DOHH2 (cell line): ENCODE measurements at regions not wholly inside any gene's neighbourhood (a gene's known extent, or its start where the extent isn't known, plus 50 kb on each side); places are given as distances from the start of the nearest gene placed in this dataset.

Source experiments
- H3F3A ChIP-seq: fragments of 200-600 bp; sonication (generic), shearing (Covaris generic); 2 replicates; pipeline ENCODE4 v1.6.0; 2016; ENCODE audit warnings: antibody characterized with exemption, mild to moderate bottlenecking; ENCODE audit not compliant: control insufficient read depth, insufficient read depth
- H3K27ac ChIP-seq: fragments of 200-600 bp; sonication (generic); 2 replicates; pipeline ENCODE4 v1.5.1; 2014; ENCODE audit warnings: low read depth, mild to moderate bottlenecking, low read length, moderate library complexity
- H3K27me3 ChIP-seq: fragments of 200-600 bp; sonication (generic); 2 replicates; pipeline ENCODE4 v1.6.1; 2014; ENCODE audit warnings: mild to moderate bottlenecking, low read length, mixed read lengths; ENCODE audit not compliant: control insufficient read depth
- H3K36me3 ChIP-seq: fragments of 200-600 bp; sonication (generic); 2 replicates; pipeline ENCODE4 v1.6.1; 2014; ENCODE audit warnings: mild to moderate bottlenecking, low read length, moderate library complexity, mixed read lengths; ENCODE audit not compliant: control insufficient read depth
- H3K4me1 ChIP-seq: fragments of 200-600 bp; sonication (generic); 2 replicates; pipeline ENCODE4 v1.6.1; 2014; ENCODE audit warnings: mild to moderate bottlenecking, low read length, mixed read lengths; ENCODE audit not compliant: control insufficient read depth
- H3K4me2 ChIP-seq: fragments of 200-600 bp; sonication (generic); 2 replicates; pipeline ENCODE4 v1.6.0; 2014; ENCODE audit warnings: mild to moderate bottlenecking, low read length, moderate library complexity
- H3K4me3 ChIP-seq: fragments of 200-600 bp; sonication (generic); 2 replicates; pipeline ENCODE4 v1.5.1; 2014; ENCODE audit warnings: mild to moderate bottlenecking, low read length, mixed read lengths
- H3K79me2 ChIP-seq: fragments of 200-600 bp; sonication (generic); 2 replicates; pipeline ENCODE4 v1.6.1; 2014; ENCODE audit warnings: mild to moderate bottlenecking, low read length, mixed read lengths; ENCODE audit not compliant: control insufficient read depth
- H3K9me2 ChIP-seq: fragments of 200-600 bp; sonication (generic); replicated peaks from 2 replicates; pipeline ENCODE4 v1.6.1; 2014; ENCODE audit warnings: mild to moderate bottlenecking, low read length, mixed read lengths; ENCODE audit not compliant: control insufficient read depth
- H3K9me3 ChIP-seq: fragments of 200-600 bp; sonication (generic); 2 replicates; pipeline ENCODE4 v1.6.1; 2014; ENCODE audit warnings: antibody characterized with exemption, low read length, mixed read lengths; ENCODE audit not compliant: control insufficient read depth, insufficient read depth
- H4K20me1 ChIP-seq: fragments of 200-600 bp; sonication (generic); 2 replicates; pipeline ENCODE4 v1.6.0; 2014; ENCODE audit warnings: low read depth, mild to moderate bottlenecking, antibody characterized with exemption, low read length, moderate library complexity; ENCODE audit not compliant: control insufficient read depth, insufficient read depth
- CTCF ChIP-seq: fragments of 200-600 bp; sonication (generic); IDR thresholded peaks from one replicate; pipeline ENCODE4 v1.5.1; 2014; ENCODE audit warnings: antibody characterized with exemption, mild to moderate bottlenecking, low read depth, low read length; ENCODE audit not compliant: poor library complexity, severe bottlenecking
- EZH2phosphoT487 ChIP-seq: fragments of 200-600 bp; sonication (generic); IDR thresholded peaks from 2 replicates; pipeline ENCODE4 v1.6.1; 2017; ENCODE audit warnings: borderline replicate concordance, mild to moderate bottlenecking, antibody characterized with exemption, low read length, moderate library complexity, mixed read lengths

- no peak overlapping the region for H3K27ac ChIP-seq
- no peaks in the 10 kb centered on the region for H3F3A ChIP-seq
- no peaks in the 10 kb centered on the region for H3K4me1 ChIP-seq
- no peaks in the 10 kb centered on the region for H3K36me3 ChIP-seq
- H3K9me2 ChIP-seq = no peaks in the 10 kb centered on the region
- TF ChIP-seq EZH2phosphoT487 = no peak
- no peak for TF ChIP-seq CTCF
- H3K27me3 ChIP-seq = no peaks in the 10 kb centered on the region
- no peak overlapping the region for H3K4me2 ChIP-seq
- no peaks in the 10 kb centered on the region for H4K20me1 ChIP-seq
- no peaks in the 10 kb centered on the region for H3K79me2 ChIP-seq
- H3K4me3 ChIP-seq = no peak overlapping the region
- no peaks in the 10 kb centered on the region for H3K9me3 ChIP-seq
Observed at GRCh38 chr14:101475456-101476257, 85.6 kb upstream of the DIO3 start.

- Histone ChIP-seq H3K27ac (no peak overlapping the region), H3F3A (no peaks in the 10 kb centered on the region), H3K4me3 (no peak overlapping the region), H3K27me3 (no peaks in the 10 kb centered on the region), H3K9me2 (no peaks in the 10 kb centered on the region), H3K9me3 (no peaks in the 10 kb centered on the region), H4K20me1 (no peaks in the 10 kb centered on the region), H3K79me2 (no peaks in the 10 kb centered on the region), H3K4me2 (no peak overlapping the region), H3K36me3 (no peaks in the 10 kb centered on the region), H3K4me1 (no peaks in the 10 kb centered on the region)
- TF ChIP-seq CTCF = no peak
- TF ChIP-seq EZH2phosphoT487 = no peak
Observed at GRCh38 chr14:101476258-101476915, 84.9 kb upstream of the DIO3 start.

- no peak for TF ChIP-seq EZH2phosphoT487
- no peak for TF ChIP-seq CTCF
- Histone ChIP-seq H3K4me1 (no peaks in the 10 kb centered on the region), H3K79me2 (no peaks in the 10 kb centered on the region), H3K9me2 (no peaks in the 10 kb centered on the region), H3K36me3 (no peaks in the 10 kb centered on the region), H3K27me3 (no peaks in the 10 kb centered on the region), H3K27ac (no peak overlapping the region), H3K9me3 (no peaks in the 10 kb centered on the region), H3K4me3 (no peak overlapping the region), H4K20me1 (no peaks in the 10 kb centered on the region), H3F3A (no peaks in the 10 kb centered on the region), H3K4me2 (no peak overlapping the region)
Observed at GRCh38 chr14:101476916-101477553, 84.3 kb upstream of the DIO3 start.
